Head of caudate nucleus (tissue), 42 donors: ENCODE measurements at regions not wholly inside any gene's neighbourhood (a gene's known extent, or its start where the extent isn't known, plus 50 kb on each side); places are given as distances from the start of the nearest gene placed in this dataset.

Experiments
- DNase-seq, 42 donors: peaks; one replicate each; pipeline versions ENCODE4 v3.0.0 to v3.0.0-alpha.2; 2020 to 2021; ENCODE audit warnings: mixed read lengths in 7 of 42
- intact Hi-C: fragments of 100-400 bp; cut with DNase I; formaldehyde crosslinking; loops from one replicate; pipeline ENCODE4 v1.15.0; 2022

GRCh38 chr12:124426594-124427555 lies 132.0 kb downstream of the RFLNA start:
- intact Hi-C loops: no loop called here
- peak in 3 of 42 donors; percentile 48 to 68 (median 61) for DNase-seq

DNA sequence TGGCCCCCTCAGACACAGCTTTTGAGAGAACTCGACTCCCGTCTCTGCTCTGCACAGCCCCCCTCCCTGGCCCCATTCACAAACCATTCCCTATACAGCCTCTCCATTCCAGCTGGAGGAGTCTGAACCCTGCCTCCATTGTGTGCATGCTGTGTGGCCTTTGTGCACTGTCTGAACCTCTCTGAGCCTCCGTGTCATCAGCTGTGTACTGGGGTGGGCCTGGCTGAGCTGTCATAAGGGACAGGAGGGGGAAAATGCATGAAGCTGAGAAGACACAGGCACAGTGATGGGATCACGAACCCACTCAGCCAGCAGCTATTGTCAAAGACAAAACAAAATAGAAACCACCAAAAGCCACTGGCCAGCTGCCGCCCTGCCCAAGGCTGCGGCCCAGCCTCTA lies 130.8 kb downstream of the RFLNA start:
- intact Hi-C loops: no loop called here
- no peak for DNase-seq

- DNase-seq: no peak
- intact Hi-C loops: no loop called here
These were observed 129.6 kb downstream of the RFLNA start for GRCh38 chr12:124424516-124424905.

- intact Hi-C loops: no loop called here
These were observed 129.0 kb downstream of the RFLNA start for GRCh38 chr12:124423761-124424515.

GRCh38 chr12:124422570-124423523 lies 128.0 kb downstream of the RFLNA start:
- intact Hi-C loops: no loop called here
- DNase-seq: peak; percentile 52 to 89 (median 80)

More at GRCh38 chr12:124423761-124424515, 129.0 kb downstream of the RFLNA start:
- no peak for DNase-seq

- DNase-seq: no peak
- intact Hi-C loops: no loop called here
These were observed 127.3 kb downstream of the RFLNA start for GRCh38 chr12:124422142-124422569.

GRCh38 chr12:124420996-124421674 lies 126.2 kb downstream of the RFLNA start:
- intact Hi-C loops: no loop called here
- peak; percentile 48 to 90 (median 76) for DNase-seq

GRCh38 chr12:124420041-124420995 lies 125.4 kb downstream of the RFLNA start:
- peak in 1 of 42 donors; percentile 43 for DNase-seq
- intact Hi-C loops: no loop called here

- intact Hi-C loops: no loop called here
- DNase-seq: no peak
These were observed 124.6 kb downstream of the RFLNA start for GRCh38 chr12:124419292-124420040.

- DNase-seq: peak in 1 of 42 donors; percentile 52
- intact Hi-C loops: no loop called here
These were observed 123.9 kb downstream of the RFLNA start for GRCh38 chr12:124418791-124419190.

- no peak for DNase-seq
- intact Hi-C loops: no loop called here
These were observed 123.3 kb downstream of the RFLNA start for GRCh38 chr12:124418156-124418555.

DNA sequence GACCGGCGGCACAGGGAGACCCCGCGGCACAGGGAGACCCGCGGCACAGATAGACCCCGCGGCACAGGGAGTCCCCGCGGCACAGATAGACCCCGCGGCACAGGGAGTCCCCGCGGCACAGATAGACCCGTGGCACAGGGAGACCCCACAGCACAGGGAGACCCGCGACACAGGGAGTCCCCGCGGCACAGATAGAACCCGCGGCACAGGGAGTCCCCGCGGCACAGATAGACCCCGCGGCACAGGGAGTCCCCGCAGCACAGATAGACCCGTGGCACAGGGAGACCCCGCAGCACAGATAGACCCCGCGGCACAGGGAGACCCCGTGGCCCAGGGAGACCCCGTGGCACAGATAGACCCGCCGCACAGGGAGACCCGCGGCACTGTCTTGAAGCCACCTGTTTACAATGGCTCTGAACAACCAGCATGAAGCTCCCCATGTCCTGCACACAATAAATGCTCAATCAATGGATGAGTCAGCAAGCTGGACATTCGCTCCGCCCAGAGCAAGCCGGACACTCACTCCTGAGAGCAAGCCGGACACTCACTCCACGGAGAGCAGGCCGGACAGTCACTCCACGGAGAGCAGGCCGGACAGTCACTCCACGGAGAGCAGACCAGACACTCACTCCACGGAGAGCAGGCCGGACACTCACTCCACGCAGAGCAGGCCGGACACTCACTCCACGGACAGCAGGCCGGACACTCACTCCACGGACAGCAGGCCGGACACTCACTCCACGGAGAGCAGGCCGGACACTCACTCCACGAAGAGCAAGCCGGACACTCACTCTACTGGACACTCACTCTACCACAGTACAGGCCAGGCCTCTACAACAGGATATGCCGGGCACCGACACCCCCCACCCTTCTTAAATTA lies 121.9 kb downstream of the RFLNA start:
- no peak for DNase-seq
- intact Hi-C loops: no loop called here

- intact Hi-C loops: no loop called here
- DNase-seq: no peak
These were observed 120.2 kb downstream of the RFLNA start for GRCh38 chr12:124415064-124415463.

DNA sequence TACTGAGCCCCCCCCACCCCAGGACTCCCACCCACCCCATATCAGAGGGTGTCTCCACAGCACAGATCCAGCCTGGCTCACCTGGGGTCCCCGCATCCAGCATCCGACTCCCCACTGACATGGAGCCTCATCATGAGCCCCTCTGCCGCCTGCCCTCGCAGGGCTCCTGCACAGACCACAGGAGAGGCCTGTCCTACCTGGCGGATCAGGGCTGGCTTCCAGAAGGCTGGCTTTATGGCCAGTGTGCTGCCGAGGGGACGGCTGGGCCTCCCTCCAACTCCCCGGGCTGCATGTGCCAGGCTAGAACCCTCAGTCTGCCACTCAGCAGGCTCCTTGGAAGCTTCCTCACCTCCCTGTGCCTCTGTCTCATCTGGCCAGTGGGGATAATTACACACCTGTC lies 119.0 kb downstream of the RFLNA start:
- intact Hi-C loops: no loop called here
- DNase-seq: no peak

DNA sequence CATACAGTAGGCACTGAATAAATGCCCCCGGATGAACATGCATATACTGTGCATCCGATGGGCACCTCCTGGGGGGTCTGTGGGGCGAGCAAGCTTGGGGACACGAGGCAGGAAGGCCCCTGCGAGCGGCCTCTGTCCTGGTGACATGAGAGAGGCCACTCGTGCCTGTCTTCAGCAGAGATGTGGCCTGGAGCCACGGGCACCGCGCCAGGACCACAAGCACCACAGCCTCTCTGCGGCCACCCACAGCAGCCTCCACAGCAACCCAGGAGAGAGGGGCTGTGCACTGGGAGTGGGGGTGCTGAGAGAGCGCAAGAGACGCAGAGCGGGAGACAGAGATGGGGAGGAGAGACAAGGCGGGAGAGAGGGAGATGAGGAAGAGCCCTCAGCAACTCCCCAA lies 118.5 kb downstream of the RFLNA start:
- peak in 41 of 42 donors; percentile 59 to 90 (median 80) for DNase-seq
- intact Hi-C loops: no loop called here

DNA sequence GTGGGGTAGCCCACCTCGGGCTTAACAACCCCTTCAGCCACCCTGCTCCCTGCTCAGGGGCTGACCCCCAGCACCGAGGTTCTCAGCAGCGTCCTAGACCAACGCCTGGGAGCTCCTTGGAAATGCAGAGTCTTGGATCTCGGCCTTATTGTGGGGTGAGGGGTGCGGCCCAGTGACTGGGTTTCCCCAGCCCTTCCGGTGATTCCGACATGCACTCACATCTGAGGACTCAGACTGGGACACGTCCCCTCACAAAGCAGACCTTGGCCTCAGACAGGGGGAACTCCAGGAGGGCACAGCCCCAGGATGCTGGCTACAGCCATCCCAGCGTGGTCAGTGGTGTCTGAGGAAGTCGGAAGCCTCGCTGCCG lies 117.7 kb downstream of the RFLNA start:
- no peak for DNase-seq
- intact Hi-C loops: no loop called here
